ENCODE measurements at regions not wholly inside any gene's neighbourhood (a gene's known extent, or its start where the extent isn't known, plus 50 kb on each side); places are given as distances from the start of the nearest gene placed in this dataset.

GRCh38 chr6:155762649-155763048, 307.0 kb upstream of the NOX3 start:
- TF ChIP-seq CTCF (IDR thresholded peaks at IDR 0.05) (no peak), POLR2A (IDR thresholded peaks at IDR 0.05; ENCODE audit: low read depth) (no peak), EP300 (IDR thresholded peaks at IDR 0.05) (no peak)

All from esophagus muscularis mucosa (tissue), 4 donors.